GM23248 (cell line): ENCODE measurements at regions not wholly inside any gene's neighbourhood (a gene's known extent, or its start where the extent isn't known, plus 50 kb on each side); places are given as distances from the start of the nearest gene placed in this dataset.

Experiments used
- DNase-seq: peaks from one replicate; pipeline ENCODE4 v3.0.0-alpha.2; 2015
- H2AFZ ChIP-seq: fragments of 200-600 bp; sonication (generic); 2 replicates; pipeline ENCODE4 v1.6.1; 2016; ENCODE audit warnings: antibody characterized with exemption
- H3F3A ChIP-seq: fragments of 200-600 bp; sonication (generic); 2 replicates; pipeline ENCODE4 v1.6.1; 2016; ENCODE audit warnings: mild to moderate bottlenecking, antibody characterized with exemption, mixed run types; ENCODE audit not compliant: insufficient read depth
- H3K27ac ChIP-seq: fragments of 200-600 bp; sonication (generic); 2 replicates; pipeline ENCODE4 v1.5.1; 2016; ENCODE audit warnings: mild to moderate bottlenecking
- H3K27me3 ChIP-seq: fragments of 200-600 bp; sonication (generic); replicated peaks from 2 replicates; pipeline ENCODE4 v1.6.1; 2016; ENCODE audit warnings: mild to moderate bottlenecking; ENCODE audit not compliant: insufficient read depth
- H3K36me3 ChIP-seq: fragments of 200-600 bp; sonication (generic); 2 replicates; pipeline ENCODE4 v1.6.1; 2016; ENCODE audit warnings: low read depth, mild to moderate bottlenecking
- H3K4me1 ChIP-seq: fragments of 200-600 bp; sonication (generic); 2 replicates; pipeline ENCODE4 v1.6.1; 2016; ENCODE audit warnings: mild to moderate bottlenecking; ENCODE audit not compliant: insufficient read depth
- H3K4me2 ChIP-seq: fragments of 200-600 bp; sonication (generic); one replicate; pipeline ENCODE4 v1.6.1; 2016; ENCODE audit warnings: mild to moderate bottlenecking; ENCODE audit not compliant: unreplicated experiment
- H3K4me3 ChIP-seq: fragments of 200-600 bp; sonication (generic); 2 replicates; pipeline ENCODE4 v1.5.1; 2016; ENCODE audit warnings: mild to moderate bottlenecking
- H3K79me2 ChIP-seq: fragments of 200-600 bp; sonication (generic); 2 replicates; pipeline ENCODE4 v1.6.1; 2016; ENCODE audit warnings: mild to moderate bottlenecking; ENCODE audit not compliant: insufficient read depth
- H3K9ac ChIP-seq: fragments of 200-600 bp; sonication (generic); 2 replicates; pipeline ENCODE4 v1.6.1; 2016; ENCODE audit warnings: mild to moderate bottlenecking
- H3K9me2 ChIP-seq: fragments of 200-600 bp; sonication (generic); 2 replicates; pipeline ENCODE4 v1.6.1; 2016; ENCODE audit warnings: mixed run types, mild to moderate bottlenecking, moderate library complexity; ENCODE audit not compliant: insufficient read depth
- H3K9me3 ChIP-seq: fragments of 200-600 bp; sonication (generic); one replicate; pipeline ENCODE4 v1.6.1; 2017; ENCODE audit warnings: low read depth
- H4K20me1 ChIP-seq: fragments of 200-600 bp; sonication (generic); 2 replicates; pipeline ENCODE4 v1.6.0; 2016; ENCODE audit not compliant: insufficient read depth
- EZH2 ChIP-seq: fragments of 200-600 bp; sonication (generic); IDR thresholded peaks from 2 replicates; pipeline ENCODE4 v1.6.1; 2018; ENCODE audit warnings: antibody characterized with exemption, mild to moderate bottlenecking; ENCODE audit not compliant: insufficient read depth, poor library complexity, severe bottlenecking
- EZH2phosphoT487 ChIP-seq: fragments of 200-600 bp; sonication (generic); IDR thresholded peaks from 2 replicates; pipeline ENCODE4 v1.6.1; 2018; ENCODE audit warnings: antibody characterized with exemption, moderate library complexity, mild to moderate bottlenecking, low read depth; ENCODE audit not compliant: insufficient read depth
- WGBS, 2 experiments: methylation state at CpG; one replicate each; pipeline ENCODE4 v1.1.6; 2015 to 2017; ENCODE audit warnings: low lambda C conversion rate in 2 of 2, low coverage in 1 of 2; ENCODE audit errors: missing lambda C conversion rate in 2 of 2; 5-methylcytosine and 5-hydroxymethylcytosine counted together
- in situ Hi-C: fragments of 300-500 bp; cut with MboI; formaldehyde crosslinking; loops from 2 replicates; pipeline ENCODE4 v1.15.0; 2020

- no peaks in the 10 kb centered on the region for H4K20me1 ChIP-seq
- no peaks in the 10 kb centered on the region for H3K79me2 ChIP-seq
- no peaks in the 10 kb centered on the region for H3K27me3 ChIP-seq
- in situ Hi-C loops = no loop called here
- no peak for TF ChIP-seq EZH2phosphoT487
- no peak for TF ChIP-seq EZH2
- H3F3A ChIP-seq = no peaks in the 10 kb centered on the region
- WGBS, 2 experiments = 19 to 23% methylated on average over 8 of the region's 8 CpGs
- H3K9me2 ChIP-seq = no peaks in the 10 kb centered on the region
- no peak overlapping the region for H3K4me3 ChIP-seq
- H3K4me2 ChIP-seq = no peak overlapping the region
- H3K4me1 ChIP-seq = no peaks in the 10 kb centered on the region
- H2AFZ ChIP-seq = no peak overlapping the region
- no peak overlapping the region for H3K27ac ChIP-seq
- no peak for DNase-seq
- no peaks in the 10 kb centered on the region for H3K36me3 ChIP-seq
- H3K9me3 ChIP-seq = no peaks in the 10 kb centered on the region
- no peak overlapping the region for H3K9ac ChIP-seq
Observed at GRCh38 chr4:62199291-62199810, 999.2 kb downstream of the ADGRL3 start.

DNA sequence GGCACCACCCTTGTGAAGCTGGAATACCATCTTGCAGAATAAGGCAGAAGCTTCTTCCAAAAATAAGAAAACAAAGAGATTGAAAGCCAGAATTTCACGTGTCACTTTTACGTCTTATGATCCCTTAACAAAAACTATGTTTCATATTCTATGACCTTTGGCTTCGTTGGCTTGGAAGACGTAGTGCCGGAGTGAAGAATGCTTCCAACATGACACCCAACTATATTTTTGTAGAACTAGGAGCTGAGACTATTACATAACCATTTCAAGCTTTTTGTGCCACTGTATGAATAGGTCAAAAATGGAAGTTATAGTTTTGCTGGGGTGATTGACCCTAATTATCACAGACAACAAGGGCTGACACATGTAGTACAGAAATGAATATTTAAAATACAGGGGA lies 996.2 kb downstream of the ADGRL3 start:
- Histone ChIP-seq H3F3A (no peaks in the 10 kb centered on the region), H3K79me2 (no peaks in the 10 kb centered on the region), H3K9ac (no peak overlapping the region), H2AFZ (no peak overlapping the region), H3K4me3 (no peak overlapping the region), H3K27me3 (no peaks in the 10 kb centered on the region), H3K27ac (no peak overlapping the region), H3K9me3 (no peaks in the 10 kb centered on the region), H3K36me3 (no peaks in the 10 kb centered on the region), H3K4me2 (no peak overlapping the region), H3K4me1 (no peaks in the 10 kb centered on the region), H3K9me2 (no peaks in the 10 kb centered on the region), H4K20me1 (no peaks in the 10 kb centered on the region)
- 35 to 39% methylated on average over 5 of the region's 5 CpGs for WGBS, 2 experiments
- in situ Hi-C loops = no loop called here
- no peak for TF ChIP-seq EZH2
- TF ChIP-seq EZH2phosphoT487 = no peak
- no peak for DNase-seq

DNA sequence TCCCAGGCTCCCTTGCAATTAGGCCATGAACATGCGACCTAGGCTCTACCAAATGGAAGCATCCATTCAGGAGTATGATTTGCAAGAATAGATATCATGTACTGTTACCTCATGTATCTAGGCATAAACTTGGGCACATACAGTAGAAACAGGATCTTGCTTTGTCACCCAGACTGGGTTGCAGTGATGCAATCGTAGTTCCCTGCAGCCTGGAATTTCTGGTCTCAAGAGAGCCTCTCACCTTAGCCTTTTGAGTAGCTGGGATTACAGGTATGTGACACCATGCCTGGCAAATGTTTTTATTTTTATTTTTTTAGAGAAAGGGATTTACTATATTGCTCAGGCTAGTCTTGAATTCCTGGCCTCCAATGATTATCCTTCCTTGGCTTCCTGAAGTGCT lies 994.2 kb downstream of the ADGRL3 start:
- Histone ChIP-seq H3K27ac (no peak overlapping the region), H3K4me3 (no peak overlapping the region), H3F3A (no peaks in the 10 kb centered on the region), H3K4me2 (no peak overlapping the region), H4K20me1 (no peaks in the 10 kb centered on the region), H3K9me3 (no peaks in the 10 kb centered on the region), H2AFZ (no peak overlapping the region), H3K9ac (no peak overlapping the region), H3K79me2 (no peaks in the 10 kb centered on the region), H3K4me1 (no peaks in the 10 kb centered on the region), H3K36me3 (no peaks in the 10 kb centered on the region), H3K9me2 (no peaks in the 10 kb centered on the region), H3K27me3 (no peaks in the 10 kb centered on the region)
- no peak for DNase-seq
- TF ChIP-seq EZH2phosphoT487 (no peak), EZH2 (no peak)
- WGBS, 2 experiments = 6 to 8% methylated on average over 2 of the region's 2 CpGs
- in situ Hi-C loops = no loop called here

DNA sequence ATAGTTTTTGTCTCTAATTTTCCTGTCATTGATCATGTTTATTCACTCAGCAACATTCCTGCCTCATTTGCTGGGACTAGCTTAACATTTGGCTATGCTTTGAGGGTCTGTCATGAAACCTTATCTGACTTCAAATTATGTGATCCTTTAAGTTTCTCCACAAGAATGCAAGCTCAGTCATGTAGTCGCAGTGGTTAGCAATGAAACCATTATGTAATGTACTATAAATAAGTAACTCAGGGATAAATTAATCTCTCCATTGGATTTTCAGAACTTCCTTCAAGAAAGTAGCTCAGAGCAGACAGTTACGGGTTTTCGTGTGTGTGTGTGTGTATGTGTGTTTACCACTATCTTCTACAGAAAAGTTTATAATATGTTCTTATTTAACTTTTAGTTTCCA lies 993.6 kb downstream of the ADGRL3 start:
- Histone ChIP-seq H4K20me1 (no peaks in the 10 kb centered on the region), H3K27ac (no peak overlapping the region), H3K9ac (no peak overlapping the region), H2AFZ (no peak overlapping the region), H3K9me2 (no peaks in the 10 kb centered on the region), H3K9me3 (no peaks in the 10 kb centered on the region), H3K4me2 (no peak overlapping the region), H3K36me3 (no peaks in the 10 kb centered on the region), H3F3A (no peaks in the 10 kb centered on the region), H3K4me3 (no peak overlapping the region), H3K27me3 (no peaks in the 10 kb centered on the region), H3K4me1 (no peaks in the 10 kb centered on the region), H3K79me2 (no peaks in the 10 kb centered on the region)
- WGBS, 2 experiments = 8% methylated on average over 3 of the region's 3 CpGs
- no peak for DNase-seq
- no peak for TF ChIP-seq EZH2phosphoT487
- TF ChIP-seq EZH2 = no peak
- in situ Hi-C loops = no loop called here

DNA sequence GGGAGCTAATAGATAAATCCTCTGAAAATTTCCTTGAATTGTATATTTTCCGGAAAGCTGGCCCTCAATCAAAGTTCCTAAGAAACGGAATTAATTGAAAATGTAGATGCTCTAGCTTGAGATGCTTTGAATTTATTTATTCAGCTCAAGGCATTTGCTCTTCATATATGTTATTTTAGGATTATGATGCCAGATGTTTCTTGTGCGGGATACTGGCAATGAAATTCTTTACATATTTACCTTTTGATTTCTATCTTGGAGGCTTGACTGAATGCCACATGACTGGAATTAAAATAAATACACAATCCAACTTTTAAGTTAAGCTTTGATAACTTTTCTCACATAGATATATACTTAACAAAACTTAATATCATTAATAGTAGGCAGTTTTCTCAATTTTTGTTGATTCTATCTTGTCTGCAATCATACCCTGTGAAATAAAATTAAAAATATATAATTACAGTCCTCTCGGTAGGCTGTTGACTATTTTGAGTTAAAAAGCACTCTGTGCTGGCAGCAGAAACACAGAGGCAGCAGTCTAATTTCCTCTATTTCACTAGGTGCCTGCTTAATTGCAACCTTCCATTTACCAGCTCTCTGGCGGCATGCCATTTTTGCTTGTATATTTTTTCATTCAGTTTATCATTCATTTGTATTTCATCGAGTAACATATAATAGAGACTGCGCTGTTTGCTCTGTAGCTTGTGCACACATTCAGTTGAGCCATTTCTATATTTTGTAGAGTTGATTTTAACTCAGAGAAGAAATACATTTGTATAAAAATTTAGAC lies 991.5 kb downstream of the ADGRL3 start:
- H3F3A ChIP-seq = no peaks in the 10 kb centered on the region
- H3K4me2 ChIP-seq = no peak overlapping the region
- H3K4me3 ChIP-seq = no peak overlapping the region
- H3K9me2 ChIP-seq = no peaks in the 10 kb centered on the region
- no peaks in the 10 kb centered on the region for H3K9me3 ChIP-seq
- H2AFZ ChIP-seq = no peak overlapping the region
- DNase-seq = no peak
- H3K9ac ChIP-seq = no peak overlapping the region
- no peak overlapping the region for H3K27ac ChIP-seq
- in situ Hi-C loops = no loop called here
- H3K79me2 ChIP-seq = no peaks in the 10 kb centered on the region
- TF ChIP-seq EZH2 (no peak), EZH2phosphoT487 (no peak)
- WGBS, 2 experiments = 24 to 28% methylated on average over 7 of the region's 7 CpGs
- H3K4me1 ChIP-seq = no peaks in the 10 kb centered on the region
- no peaks in the 10 kb centered on the region for H4K20me1 ChIP-seq
- H3K27me3 ChIP-seq = no peaks in the 10 kb centered on the region
- no peaks in the 10 kb centered on the region for H3K36me3 ChIP-seq
